SK-N-SH (cell line): ENCODE measurements at regions not wholly inside any gene's neighbourhood (a gene's known extent, or its start where the extent isn't known, plus 50 kb on each side); places are given as distances from the start of the nearest gene placed in this dataset.

Experiments
- CTCF ChIA-PET: fragments of 300-600, 350-600 bp; formaldehyde crosslinking; extraction: SDS; loops from one replicate; lab custom pipeline; 2021; lab: Yijun Ruan, JAX
- POLR2A ChIA-PET: fragments of 350-600 bp; sonication (Branson Sonifier 250); formaldehyde crosslinking; extraction: SDS; loops from one replicate; lab custom pipeline; 2020; ENCODE audit warnings: antibody characterized with exemption, inconsistent platforms; lab: Yijun Ruan, JAX
- DNase-seq: peaks from one replicate; pipeline ENCODE4 v3.0.0; 2012
- H2AFZ ChIP-seq: fragments of 200-600 bp; sonication (generic); 2 replicates; pipeline ENCODE4 v1.8.1; 2016; ENCODE audit warnings: antibody characterized with exemption, mild to moderate bottlenecking, low read depth
- H3F3A ChIP-seq: fragments of 200-600 bp; sonication (generic); replicated peaks from 2 replicates; pipeline ENCODE3; 2016; ENCODE audit warnings: antibody characterized with exemption, mild to moderate bottlenecking; ENCODE audit not compliant: insufficient read depth
- H3K27ac ChIP-seq, 2 experiments: fragments of 200-500 bp in 1 of 2; fragments of 200-600 bp in 1 of 2; sonication (Bioruptor generic) in 1 of 2; sonication (generic), shearing (Covaris generic) in 1 of 2; 2 replicates each; pipeline versions ENCODE4 v1.5.1 to v1.6.1; 2014 to 2016; ENCODE audit warnings: low read depth in 2 of 2, inconsistent platforms in 1 of 2, low read length in 1 of 2, mild to moderate bottlenecking in 1 of 2, mixed read lengths in 1 of 2
- H3K27me3 ChIP-seq: fragments of 200-600 bp; sonication (generic), shearing (Covaris generic); 2 replicates; pipeline ENCODE4 v1.6.1; 2016; ENCODE audit warnings: mixed run types; ENCODE audit not compliant: insufficient read depth
- H3K36me3 ChIP-seq, 2 experiments: fragments of 200-500 bp in 1 of 2; fragments of 200-600 bp in 1 of 2; sonication (Bioruptor generic) in 1 of 2; sonication (generic) in 1 of 2; replicated peaks in 1 of 2; 2 replicates each; pipeline versions ENCODE3 to v1.5.1; 2014 to 2016; ENCODE audit warnings: low read length in 1 of 2, mild to moderate bottlenecking in 1 of 2; ENCODE audit not compliant: insufficient read depth in 2 of 2, control insufficient read depth in 1 of 2
- H3K4me1 ChIP-seq, 2 experiments: fragments of 200-500 bp in 1 of 2; fragments of 200-600 bp in 1 of 2; sonication (Bioruptor generic) in 1 of 2; sonication (generic), shearing (Covaris generic) in 1 of 2; 2 replicates each; pipeline versions ENCODE4 v1.5.1 to v1.6.1; 2014 to 2016; ENCODE audit warnings: low read depth in 1 of 2, low read length in 1 of 2, mixed run types in 1 of 2; ENCODE audit not compliant: insufficient read depth in 2 of 2, control insufficient read depth in 1 of 2
- H3K4me2 ChIP-seq: fragments of 200-600 bp; sonication (generic), shearing (Covaris generic); 2 replicates; pipeline ENCODE4 v1.6.1; 2017; ENCODE audit warnings: mixed run types
- H3K4me3 ChIP-seq, 2 experiments: fragments of 200-500 bp in 1 of 2; fragments of 200-600 bp in 1 of 2; sonication (Bioruptor generic) in 1 of 2; sonication (generic), shearing (Covaris generic) in 1 of 2; 2 replicates each; pipeline versions ENCODE4 v1.5.1 to v1.8.1; 2014 to 2016; ENCODE audit warnings: low read depth in 2 of 2, inconsistent platforms in 1 of 2, low read length in 1 of 2, mild to moderate bottlenecking in 1 of 2, mixed read lengths in 1 of 2, moderate library complexity in 1 of 2
- H3K79me2 ChIP-seq: fragments of 200-600 bp; sonication (generic); 2 replicates; pipeline ENCODE4 v1.8.1; 2017; ENCODE audit warnings: mild to moderate bottlenecking; ENCODE audit not compliant: insufficient read depth
- H3K9ac ChIP-seq: fragments of 200-600 bp; sonication (generic); 2 replicates; pipeline ENCODE4 v1.6.1; 2017; ENCODE audit warnings: mixed run types
- H3K9me2 ChIP-seq: fragments of 200-600 bp; sonication (generic); 2 replicates; pipeline ENCODE4 v1.6.1; 2017; ENCODE audit warnings: mixed run types
- H3K9me3 ChIP-seq: fragments of 200-600 bp; sonication (generic); 2 replicates; pipeline ENCODE4 v1.6.1; 2017; ENCODE audit warnings: mixed run types, mild to moderate bottlenecking, moderate library complexity
- H4K20me1 ChIP-seq: fragments of 200-600 bp; sonication (generic); 2 replicates; pipeline ENCODE4 v1.6.1; 2017; ENCODE audit warnings: mild to moderate bottlenecking, mixed run types; ENCODE audit not compliant: insufficient read depth
- CTCF ChIP-seq: fragments of 200-600 bp; sonication (generic); IDR thresholded peaks from 2 replicates; pipeline ENCODE4 v1.6.1; 2017; ENCODE audit warnings: antibody characterized with exemption, mild to moderate bottlenecking, moderate library complexity
- FOXM1 ChIP-seq: IDR thresholded peaks from 2 replicates; pipeline ENCODE4 v1.4.0; 2012; ENCODE audit warnings: low read depth, mild to moderate bottlenecking
- GABPA ChIP-seq: IDR thresholded peaks from 2 replicates; pipeline ENCODE4 v1.4.0; 2012; ENCODE audit warnings: low read depth, mild to moderate bottlenecking
- IRF3 ChIP-seq: fragments of 150-350 bp; IDR thresholded peaks from 2 replicates; pipeline ENCODE4 v1.6.1; 2016; ENCODE audit warnings: mild to moderate bottlenecking, low read depth, low read length
- MXI1 ChIP-seq: IDR thresholded peaks from 2 replicates; pipeline ENCODE4 v1.6.1; 2012; ENCODE audit warnings: mild to moderate bottlenecking, low read depth, low read length, improper control_type of control experiment
- NRF1 ChIP-seq: IDR thresholded peaks from 2 replicates; pipeline ENCODE4 v1.6.1; 2012; ENCODE audit warnings: low read depth, mild to moderate bottlenecking, low read length
- POLR2AphosphoS5 ChIP-seq: IDR thresholded peaks from 2 replicates; pipeline ENCODE4 v1.6.1; 2012; ENCODE audit warnings: low read depth, low read length
- RAD21 ChIP-seq: IDR thresholded peaks from 2 replicates; pipeline ENCODE4 v1.6.1; 2012; ENCODE audit warnings: mild to moderate bottlenecking, low read length
- REST ChIP-seq: IDR thresholded peaks from 2 replicates; pipeline ENCODE4 v1.6.1; 2012; ENCODE audit warnings: mild to moderate bottlenecking, low read depth, low read length, moderate library complexity
- SIN3A ChIP-seq: IDR thresholded peaks from 2 replicates; pipeline ENCODE4 v1.6.1; 2012; ENCODE audit warnings: low read depth, mild to moderate bottlenecking, low read length, moderate library complexity, borderline replicate concordance
- SMC3 ChIP-seq: IDR thresholded peaks from 2 replicates; pipeline ENCODE4 v1.6.1; 2012; ENCODE audit warnings: low read depth, low read length, improper control_type of control experiment
- TAF1 ChIP-seq: IDR thresholded peaks from 2 replicates; pipeline ENCODE4 v1.6.1; 2012; ENCODE audit warnings: low read depth, mild to moderate bottlenecking, low read length, moderate library complexity, borderline replicate concordance
- TCF12 ChIP-seq: IDR thresholded peaks from 2 replicates; pipeline ENCODE4 v1.4.0; 2012
- TEAD4 ChIP-seq: IDR thresholded peaks from 2 replicates; pipeline ENCODE4 v1.4.0; 2012; ENCODE audit warnings: mild to moderate bottlenecking, borderline replicate concordance; ENCODE audit not compliant: insufficient read depth
- YY1 ChIP-seq: IDR thresholded peaks from 2 replicates; pipeline ENCODE4 v1.4.0; 2012; ENCODE audit warnings: low read depth, mild to moderate bottlenecking
- ZBTB33 ChIP-seq: IDR thresholded peaks from 2 replicates; pipeline ENCODE4 v1.4.0; 2012; ENCODE audit warnings: low read depth, borderline replicate concordance
- WGBS: methylation state at CpG from one replicate; pipeline ENCODE4 v1.1.6; 2017; ENCODE audit warnings: low lambda C conversion rate; 5-methylcytosine and 5-hydroxymethylcytosine counted together

- no peaks in the 10 kb centered on the region for H3F3A ChIP-seq
- no peaks in the 10 kb centered on the region for H3K9me2 ChIP-seq
- no peaks in the 10 kb centered on the region for H3K79me2 ChIP-seq
- H3K4me2 ChIP-seq, result no peak overlapping the region
- ChIA-PET CTCF (interaction anchor here (0.5 kb wide), 1 partner anchor 804 kb away, joined by 3 read pairs; no protein-coding TSS in a partner anchor), POLR2A (interaction anchor here (0.7 kb wide), 1 partner anchor 1252 kb away, joined by 3 read pairs; no protein-coding TSS in a partner anchor)
- WGBS, result 45% methylated on average over 6 of the region's 6 CpGs
- no peak overlapping the region for H3K27ac ChIP-seq
- TF ChIP-seq IRF3 (no peak), REST (no peak), ZBTB33 (no peak), SIN3A (no peak), POLR2AphosphoS5 (no peak), SMC3 (no peak), GABPA (no peak), CTCF (no peak), MXI1 (no peak), TAF1 (no peak), FOXM1 (no peak), YY1 (no peak), TEAD4 (no peak), RAD21 (no peak), TCF12 (no peak), NRF1 (no peak)
- H3K4me1 ChIP-seq, result no peaks in the 10 kb centered on the region
- no peak overlapping the region for H2AFZ ChIP-seq
- H3K9ac ChIP-seq, result no peak overlapping the region
- no peaks in the 10 kb centered on the region for H3K27me3 ChIP-seq
- H3K9me3 ChIP-seq, result no peaks in the 10 kb centered on the region
- no peak for DNase-seq
- H3K36me3 ChIP-seq, result no peaks in the 10 kb centered on the region
- H4K20me1 ChIP-seq, result no peaks in the 10 kb centered on the region
- no peak overlapping the region for H3K4me3 ChIP-seq
Observed at GRCh38 chr2:59830601-59831000, 722.9 kb downstream of the BCL11A start.
